ENCODE measurements at regions not wholly inside any gene's neighbourhood (a gene's known extent, or its start where the extent isn't known, plus 50 kb on each side); places are given as distances from the start of the nearest gene placed in this dataset.

DNA sequence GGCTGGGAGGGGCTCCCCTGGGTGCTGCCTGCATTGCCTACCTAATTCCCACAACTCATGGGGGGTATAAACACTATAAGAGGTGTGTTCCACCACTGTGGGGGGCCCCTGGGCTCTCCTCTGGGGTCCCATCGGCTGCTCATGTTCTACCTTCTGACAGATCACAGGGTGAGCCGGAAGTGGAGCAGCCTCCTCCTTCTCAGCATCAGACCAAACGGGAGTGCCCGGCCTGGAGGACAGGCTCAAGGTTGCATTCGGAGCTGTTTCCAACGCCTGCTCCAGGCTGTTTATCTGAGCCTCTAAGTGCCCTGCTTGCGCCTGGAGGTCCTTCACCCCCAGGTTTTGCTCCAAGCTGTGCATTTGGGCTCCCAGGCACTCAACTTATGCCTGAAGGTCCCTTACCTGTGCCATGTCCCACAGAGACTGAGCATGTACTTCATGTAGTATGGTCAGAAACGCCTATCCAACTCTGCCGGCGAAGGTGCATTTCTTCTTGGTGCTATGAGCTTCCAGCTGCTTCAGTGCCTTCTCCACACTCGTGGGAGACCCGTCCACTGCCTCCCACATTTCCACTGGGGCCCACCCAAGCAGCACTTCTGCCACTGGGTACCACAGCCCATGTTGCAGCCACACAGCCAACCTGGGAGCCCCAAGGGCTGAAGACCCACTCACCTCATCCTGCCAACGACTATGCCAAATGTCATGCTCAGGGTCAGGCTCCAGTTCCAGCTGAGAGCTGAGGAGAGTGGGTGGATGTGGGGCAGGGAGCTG, 232.1 kb downstream of the IGSF11 start:
- TF ChIP-seq, protein P1, sequence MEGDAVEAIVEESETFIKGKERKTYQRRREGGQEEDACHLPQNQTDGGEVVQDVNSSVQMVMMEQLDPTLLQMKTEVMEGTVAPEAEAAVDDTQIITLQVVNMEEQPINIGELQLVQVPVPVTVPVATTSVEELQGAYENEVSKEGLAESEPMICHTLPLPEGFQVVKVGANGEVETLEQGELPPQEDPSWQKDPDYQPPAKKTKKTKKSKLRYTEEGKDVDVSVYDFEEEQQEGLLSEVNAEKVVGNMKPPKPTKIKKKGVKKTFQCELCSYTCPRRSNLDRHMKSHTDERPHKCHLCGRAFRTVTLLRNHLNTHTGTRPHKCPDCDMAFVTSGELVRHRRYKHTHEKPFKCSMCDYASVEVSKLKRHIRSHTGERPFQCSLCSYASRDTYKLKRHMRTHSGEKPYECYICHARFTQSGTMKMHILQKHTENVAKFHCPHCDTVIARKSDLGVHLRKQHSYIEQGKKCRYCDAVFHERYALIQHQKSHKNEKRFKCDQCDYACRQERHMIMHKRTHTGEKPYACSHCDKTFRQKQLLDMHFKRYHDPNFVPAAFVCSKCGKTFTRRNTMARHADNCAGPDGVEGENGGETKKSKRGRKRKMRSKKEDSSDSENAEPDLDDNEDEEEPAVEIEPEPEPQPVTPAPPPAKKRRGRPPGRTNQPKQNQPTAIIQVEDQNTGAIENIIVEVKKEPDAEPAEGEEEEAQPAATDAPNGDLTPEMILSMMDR (IDR thresholded peaks at IDR 0.05): no peak
- TF ChIP-seq POLR2A (IDR thresholded peaks at IDR 0.05): no peak

Data from adrenal gland (tissue), 5 donors.